K562 (cell line): ENCODE measurements at regions not wholly inside any gene's neighbourhood (a gene's known extent, or its start where the extent isn't known, plus 50 kb on each side); places are given as distances from the start of the nearest gene placed in this dataset.
A peak's percentile ranks its signal among the peaks of the same experiment; 100 is the strongest.

ENCODE experiments used
- CEBPG ChIP-seq, 3 experiments: fragments of 200-800 bp in 1 of 3; sonication (Bioruptor generic) in 1 of 3; sonication (generic) in 1 of 3; formaldehyde crosslinking in 1 of 3; IDR thresholded peaks in 2 of 3; conservative IDR thresholded peaks in 1 of 3; 2 replicates each; pipeline versions ENCODE4 v1.6.1 to v1.8.0; 2016 to 2022; ENCODE audit warnings: missing compliant biosample characterization in 2 of 3, missing genetic modification characterization in 2 of 3, mild to moderate bottlenecking in 1 of 3, missing genetic modification reagents in 1 of 3
- DPF2 ChIP-seq: fragments of 450-650 bp; IDR thresholded peaks from 2 replicates; pipeline ENCODE4 v1.6.1; 2016
- EP300 ChIP-seq: IDR thresholded peaks from 2 replicates; pipeline ENCODE4 v1.6.1; 2012; ENCODE audit warnings: low read length, improper control_type of control experiment
- HSF4 ChIP-seq: fragments of 250-450 bp; sonication (Bioruptor Pico); IDR thresholded peaks from 2 replicates; pipeline ENCODE4 v2.1.2; 2022; ENCODE audit warnings: mild to moderate bottlenecking, moderate library complexity, borderline replicate concordance
- MTA3 ChIP-seq: fragments of 450-650 bp; formaldehyde crosslinking; IDR thresholded peaks from 2 replicates; pipeline ENCODE4 v1.6.1; 2017; ENCODE audit warnings: mild to moderate bottlenecking, borderline replicate concordance
- NFIX ChIP-seq: fragments of 250-450 bp; sonication (Bioruptor Pico); IDR thresholded peaks from 2 replicates; pipeline ENCODE4 v1.4.0; 2020; ENCODE audit warnings: low read depth, mild to moderate bottlenecking, moderate library complexity
- NR3C1 ChIP-seq: sonication (generic); formaldehyde crosslinking; IDR thresholded peaks from 2 replicates; pipeline ENCODE4 v1.8.1; 2022; ENCODE audit warnings: missing genetic modification reagents
- PHTF2 ChIP-seq: fragments of 250-450 bp; sonication (Bioruptor Pico); IDR thresholded peaks from 2 replicates; pipeline ENCODE4 v1.5.0; 2021; ENCODE audit warnings: mild to moderate bottlenecking
- PTTG1 ChIP-seq: fragments of 450-650 bp; IDR thresholded peaks from 2 replicates; pipeline ENCODE4 v1.6.1; 2016; ENCODE audit warnings: low read depth, mild to moderate bottlenecking, missing genetic modification characterization, missing compliant biosample characterization
- RBM17 ChIP-seq: fragments of 200-400 bp; formaldehyde crosslinking; IDR thresholded peaks from 2 replicates; pipeline ENCODE4 v1.6.1; 2017; ENCODE audit warnings: low read depth, mild to moderate bottlenecking, low read length, borderline replicate concordance
- REST ChIP-seq, 2 experiments: fragments of 450-650 bp; formaldehyde crosslinking in 1 of 2; IDR thresholded peaks; 2 replicates each; pipeline versions ENCODE4 v1.4.0 to v1.6.1; 2014 to 2020; ENCODE audit warnings: mild to moderate bottlenecking in 2 of 2, borderline replicate concordance in 1 of 2, low read depth in 1 of 2
- SMARCC2 ChIP-seq: fragments of 450-650 bp; IDR thresholded peaks from 2 replicates; pipeline ENCODE4 v1.6.1; 2017; ENCODE audit warnings: antibody characterized with exemption, moderate library complexity, mild to moderate bottlenecking, low read depth
- SP2 ChIP-seq: IDR thresholded peaks from 2 replicates; pipeline ENCODE4 v1.6.1; 2011; ENCODE audit warnings: mild to moderate bottlenecking, low read depth, low read length, moderate library complexity; ENCODE audit not compliant: poor library complexity, severe bottlenecking; ENCODE audit errors: extremely low read depth
- TAF7 ChIP-seq: fragments of 450-650 bp; IDR thresholded peaks from 2 replicates; pipeline ENCODE4 v1.6.1; 2016; ENCODE audit warnings: missing genetic modification characterization, missing compliant biosample characterization
- TEAD1 ChIP-seq, 2 experiments: fragments of 450-650 bp in 1 of 2; sonication (generic) in 1 of 2; formaldehyde crosslinking; IDR thresholded peaks; 2 replicates each; pipeline versions ENCODE4 v1.4.0 to v1.8.0; 2020 to 2022; ENCODE audit warnings: mild to moderate bottlenecking in 2 of 2, missing genetic modification reagents in 1 of 2
- TEAD2 ChIP-seq: fragments of 450-650 bp; IDR thresholded peaks from 2 replicates; pipeline ENCODE4 v1.6.1; 2016; ENCODE audit warnings: missing genetic modification characterization, control low read depth, missing compliant biosample characterization
- ZNF24 ChIP-seq: fragments of 450-650 bp; IDR thresholded peaks from 2 replicates; pipeline ENCODE4 v1.6.1; 2016
- ZNF384 ChIP-seq: IDR thresholded peaks from 2 replicates; pipeline ENCODE4 v1.6.1; 2012; ENCODE audit warnings: low read depth, low read length, improper control_type of control experiment
- ZNF668 ChIP-seq: fragments of 250-450 bp; sonication (Bioruptor Pico); IDR thresholded peaks from 2 replicates; pipeline ENCODE4 v1.8.0; 2022; ENCODE audit warnings: mild to moderate bottlenecking, inconsistent platforms
- ZNF785 ChIP-seq: fragments of 250-450 bp; sonication (Bioruptor Pico); IDR thresholded peaks from 2 replicates; pipeline ENCODE4 v1.4.0; 2020; ENCODE audit warnings: mild to moderate bottlenecking
- TF ChIP-seq, protein P1 (sequence below), 3 experiments: fragments of 200-800 bp in 1 of 3; sonication (Bioruptor generic) in 1 of 3; sonication (generic) in 1 of 3; formaldehyde crosslinking in 1 of 3; IDR thresholded peaks; 2 replicates each; pipeline versions ENCODE4 v1.6.1 to v1.8.0; 2016 to 2022; ENCODE audit warnings: mild to moderate bottlenecking in 2 of 3, missing compliant biosample characterization in 2 of 3, missing genetic modification characterization in 2 of 3, missing genetic modification reagents in 1 of 3

- TF ChIP-seq HSF4, result no peak
- no peak for TF ChIP-seq PHTF2 (CRISPR knock-in tag)
- no peak for TF ChIP-seq RBM17
- TF ChIP-seq ZNF668 (CRISPR knock-in tag), result no peak
- TF ChIP-seq MTA3, result no peak; the same call in 1 of the 2 replicates
- no peak for TF ChIP-seq PTTG1
- peak; percentile 61; the same call in 1 of the 2 replicates for TF ChIP-seq DPF2
- no peak for TF ChIP-seq ZNF24
- TF ChIP-seq, protein P1, sequence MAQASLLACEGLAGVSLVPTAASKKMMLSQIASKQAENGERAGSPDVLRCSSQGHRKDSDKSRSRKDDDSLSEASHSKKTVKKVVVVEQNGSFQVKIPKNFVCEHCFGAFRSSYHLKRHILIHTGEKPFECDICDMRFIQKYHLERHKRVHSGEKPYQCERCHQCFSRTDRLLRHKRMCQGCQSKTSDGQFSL (CRISPR knock-in tag; IDR thresholded peaks at IDR 0.05), result no peak; the same call in 1 of the 2 replicates
- TF ChIP-seq, protein P1 (tag; IDR thresholded peaks at IDR 0.05), result no peak
- no peak for TF ChIP-seq ZNF384
- TF ChIP-seq NFIX (CRISPR knock-in tag), result no peak
- TF ChIP-seq SP2, result no peak
- no peak for TF ChIP-seq TEAD2 (tag)
- TF ChIP-seq CEBPG (CRISPR knock-in tag; IDR thresholded peaks at IDR 0.05), result no peak
- TF ChIP-seq CEBPG (tag; conservative IDR thresholded peaks at IDR 0.05 in 1 of 2, IDR thresholded peaks at IDR 0.05 in 1 of 2), result no peak
- TF ChIP-seq EP300, result no peak
- no peak for TF ChIP-seq TAF7 (tag)
- TF ChIP-seq REST (IDR thresholded peaks at IDR 0.05; ENCODE audit: borderline replicate concordance), result 0 out of 2 replicates have a peak, but pooled peaks have one; percentile 13
- no peak for TF ChIP-seq REST (CRISPR knock-in tag; IDR thresholded peaks at IDR 0.05; ENCODE audit: low read depth)
- TF ChIP-seq ZNF785, result no peak
- TF ChIP-seq SMARCC2, result no peak
- TF ChIP-seq NR3C1 (CRISPR knock-in tag), result no peak
- TF ChIP-seq TEAD1 (CRISPR knock-in tag; IDR thresholded peaks at IDR 0.05), result no peak
Measured at GRCh38 chr9:129496473-129497004, 124.4 kb downstream of the C9orf50 start (continued).
